ENCODE measurements at regions not wholly inside any gene's neighbourhood (a gene's known extent, or its start where the extent isn't known, plus 50 kb on each side); places are given as distances from the start of the nearest gene placed in this dataset.
"Not testable (repeated sequence)": the region's sequence is repeated elsewhere in the genome, so short reads cannot be mapped to it uniquely, and the experiment has no call there.

- TF ChIP-seq, protein P1, sequence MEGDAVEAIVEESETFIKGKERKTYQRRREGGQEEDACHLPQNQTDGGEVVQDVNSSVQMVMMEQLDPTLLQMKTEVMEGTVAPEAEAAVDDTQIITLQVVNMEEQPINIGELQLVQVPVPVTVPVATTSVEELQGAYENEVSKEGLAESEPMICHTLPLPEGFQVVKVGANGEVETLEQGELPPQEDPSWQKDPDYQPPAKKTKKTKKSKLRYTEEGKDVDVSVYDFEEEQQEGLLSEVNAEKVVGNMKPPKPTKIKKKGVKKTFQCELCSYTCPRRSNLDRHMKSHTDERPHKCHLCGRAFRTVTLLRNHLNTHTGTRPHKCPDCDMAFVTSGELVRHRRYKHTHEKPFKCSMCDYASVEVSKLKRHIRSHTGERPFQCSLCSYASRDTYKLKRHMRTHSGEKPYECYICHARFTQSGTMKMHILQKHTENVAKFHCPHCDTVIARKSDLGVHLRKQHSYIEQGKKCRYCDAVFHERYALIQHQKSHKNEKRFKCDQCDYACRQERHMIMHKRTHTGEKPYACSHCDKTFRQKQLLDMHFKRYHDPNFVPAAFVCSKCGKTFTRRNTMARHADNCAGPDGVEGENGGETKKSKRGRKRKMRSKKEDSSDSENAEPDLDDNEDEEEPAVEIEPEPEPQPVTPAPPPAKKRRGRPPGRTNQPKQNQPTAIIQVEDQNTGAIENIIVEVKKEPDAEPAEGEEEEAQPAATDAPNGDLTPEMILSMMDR (IDR thresholded peaks at IDR 0.05; ENCODE audit: control extremely low read depth, extremely low read depth, low read depth, missing control alignments), result no peak
- no peak for DNase-seq (ENCODE audit: extremely low spot score)
- ChIA-PET POLR2A (no interaction called here), CTCF (no interaction called here)
These were observed 732.2 kb downstream of the NR4A2 start for GRCh38 chr2:155600296-155600695.

DNA sequence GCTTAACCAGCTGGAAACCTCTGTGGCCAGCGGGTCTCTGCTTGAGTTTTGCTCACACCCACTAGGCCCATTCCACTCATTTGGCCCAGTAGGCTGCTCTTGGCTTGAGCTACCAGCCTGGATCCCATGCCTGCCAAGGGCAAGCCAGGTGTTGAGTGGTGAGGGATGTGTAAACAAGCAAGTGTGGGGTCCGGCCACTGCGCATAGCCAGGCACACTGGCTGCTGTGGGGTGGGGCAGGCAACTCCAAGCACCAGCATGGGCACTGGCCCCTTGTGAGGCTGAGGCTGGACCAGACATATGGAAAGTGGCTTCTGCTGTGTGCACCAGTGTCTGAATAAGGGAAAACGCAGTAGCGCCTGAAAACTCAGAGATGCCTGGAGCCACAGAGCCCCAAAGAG lies 732.7 kb downstream of the NR4A2 start:
- DNase-seq (ENCODE audit: extremely low spot score), result no peak
- CTCF ChIA-PET, result no interaction called here
- POLR2A ChIA-PET, result no interaction called here
- TF ChIP-seq, protein P1 (IDR thresholded peaks at IDR 0.05; ENCODE audit: control extremely low read depth, extremely low read depth, low read depth, missing control alignments), result no peak

DNA sequence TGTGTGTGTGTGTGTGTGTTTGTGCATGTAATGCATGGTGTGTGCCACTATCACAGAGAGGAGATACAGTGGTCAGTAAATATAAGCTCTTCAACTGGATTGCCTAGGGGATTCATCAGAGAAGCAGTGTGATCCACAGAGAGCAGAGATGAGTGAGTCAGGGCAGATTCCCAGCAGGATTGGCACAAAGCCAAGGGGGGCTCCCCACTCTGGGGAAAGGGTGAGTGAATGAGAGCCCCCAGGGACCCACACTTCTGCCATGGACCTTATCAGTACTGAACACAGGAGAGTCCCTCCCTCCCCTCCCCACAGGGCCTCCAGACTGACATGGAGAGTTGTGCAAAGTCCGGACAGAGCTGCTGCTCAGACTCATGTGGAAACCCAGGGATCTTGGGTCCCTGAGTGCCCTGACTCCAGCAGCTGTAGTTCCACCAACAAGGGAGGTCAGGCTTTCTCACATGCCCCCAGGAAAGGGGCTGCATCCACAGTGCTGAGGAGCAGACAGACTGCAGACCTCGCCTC lies 748.8 kb downstream of the NR4A2 start:
- CTCF ChIA-PET, result interaction anchor here (1.2 to 1.3 kb wide), 3 partner anchors 9 to 22 kb away, joined by 3 to 4 read pairs (median 3); no protein-coding TSS in a partner anchor
- POLR2A ChIA-PET, result no interaction called here
- TF ChIP-seq, protein P1 (IDR thresholded peaks at IDR 0.05; ENCODE audit: control extremely low read depth, extremely low read depth, low read depth, missing control alignments), result no peak
- DNase-seq (ENCODE audit: extremely low spot score), result no peak

DNA sequence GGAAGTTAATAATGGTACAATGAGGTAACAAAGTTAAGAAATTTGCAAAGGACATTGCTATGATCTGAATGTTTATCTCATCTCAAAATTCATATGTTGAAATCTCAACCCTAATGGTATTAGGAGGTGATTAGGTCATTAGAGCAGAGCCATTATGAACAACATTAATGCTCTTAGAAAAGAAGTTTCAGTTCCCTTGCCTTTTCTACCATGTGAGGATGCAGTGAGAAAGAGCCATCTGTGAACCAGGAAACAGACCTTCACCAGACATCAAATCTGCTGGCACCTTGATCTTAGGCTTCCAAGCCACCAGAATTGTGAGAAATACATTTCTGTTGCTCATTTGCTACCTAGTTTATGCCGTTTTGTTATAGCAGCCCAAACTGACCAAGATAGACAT lies 757.6 kb downstream of the NR4A2 start:
- ChIA-PET POLR2A (no interaction called here), CTCF (no interaction called here)
- TF ChIP-seq, protein P1 (IDR thresholded peaks at IDR 0.05; ENCODE audit: control extremely low read depth, extremely low read depth, low read depth, missing control alignments), result no peak
- no peak for DNase-seq (ENCODE audit: extremely low spot score)

- no peak for DNase-seq (ENCODE audit: extremely low spot score)
- ChIA-PET CTCF (no interaction called here), POLR2A (no interaction called here)
- TF ChIP-seq, protein P1 (IDR thresholded peaks at IDR 0.05; ENCODE audit: control extremely low read depth, extremely low read depth, low read depth, missing control alignments), result no peak
These were observed 785.0 kb downstream of the NR4A2 start for GRCh38 chr2:155547571-155547970.

GRCh38 chr2:155546721-155547555 lies 785.6 kb downstream of the NR4A2 start:
- no peak for DNase-seq (ENCODE audit: extremely low spot score)
- ChIA-PET CTCF (no interaction called here), POLR2A (no interaction called here)
- TF ChIP-seq, protein P1 (IDR thresholded peaks at IDR 0.05; ENCODE audit: control extremely low read depth, extremely low read depth, low read depth, missing control alignments), result no peak

DNA sequence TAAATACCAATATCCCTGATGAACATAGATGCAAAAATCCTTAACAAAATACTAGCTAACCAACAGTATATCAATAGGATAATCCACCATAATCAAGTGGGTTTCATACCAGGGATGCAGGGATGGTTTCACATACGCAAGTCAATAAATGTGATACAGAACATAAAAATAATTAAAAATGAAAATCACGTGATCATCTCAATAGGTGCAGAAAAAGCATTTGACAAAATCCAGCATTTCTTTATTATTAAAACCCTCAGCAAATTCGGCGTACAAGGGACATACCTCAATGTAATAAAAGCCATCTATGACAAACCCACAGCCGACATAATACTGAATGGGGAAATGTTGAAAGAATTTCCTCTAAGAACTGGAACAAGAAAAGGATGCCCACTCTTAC lies 793.5 kb downstream of the NR4A2 start:
- CTCF ChIA-PET; DNase-seq (ENCODE audit: extremely low spot score); POLR2A ChIA-PET: not testable (repeated sequence)
